ENCODE measurements at regions not wholly inside any gene's neighbourhood (a gene's known extent, or its start where the extent isn't known, plus 50 kb on each side); places are given as distances from the start of the nearest gene placed in this dataset.

GRCh38 chr5:37900692-37901091 is 60.9 kb upstream of the GDNF start:
- DNase-seq, result no peak

DNA sequence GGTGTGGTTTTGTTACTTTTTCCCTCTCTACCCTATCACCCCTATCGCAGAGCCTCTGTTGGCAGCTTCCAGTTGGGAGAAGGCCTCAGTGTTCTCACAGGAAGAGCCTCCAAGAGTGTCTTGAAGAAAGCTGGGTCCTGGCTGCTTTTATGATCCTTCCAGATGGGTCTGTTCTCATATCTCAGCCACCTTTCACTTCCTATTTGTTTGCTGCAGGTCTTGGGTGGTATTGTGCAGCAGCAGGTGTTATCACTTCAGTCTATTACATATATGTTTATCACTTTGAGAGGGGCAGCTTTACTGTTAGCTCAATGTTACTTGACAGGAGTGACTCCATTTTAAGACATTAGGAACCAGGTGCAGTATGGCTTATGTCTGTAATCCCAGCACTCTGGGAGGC is 59.2 kb upstream of the GDNF start:
- no peak for DNase-seq

- no peak for DNase-seq
Observed at GRCh38 chr5:37896159-37896558, 56.3 kb upstream of the GDNF start.

GRCh38 chr5:37893434-37894134 is 53.7 kb upstream of the GDNF start:
- no peak for DNase-seq

DNA sequence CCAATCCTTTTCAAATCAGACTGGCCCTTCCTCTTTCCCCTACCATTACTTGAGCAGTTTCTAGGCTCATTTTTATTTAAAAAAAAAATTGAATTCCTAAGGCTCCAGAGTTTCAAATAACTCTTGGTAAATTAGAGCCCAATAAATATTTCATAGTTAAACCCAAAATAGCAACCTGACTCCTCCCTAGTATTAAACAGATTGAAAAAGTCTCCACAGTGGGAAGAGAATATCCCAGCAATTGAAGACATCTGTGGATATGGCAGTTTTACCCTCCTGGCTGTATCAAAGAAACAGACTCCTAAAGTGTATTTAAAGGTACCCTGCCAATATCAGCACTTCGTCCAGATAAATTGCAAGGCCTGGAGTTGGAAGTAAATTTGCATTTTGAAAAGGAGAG is 52.7 kb upstream of the GDNF start:
- DNase-seq, result no peak

DNA sequence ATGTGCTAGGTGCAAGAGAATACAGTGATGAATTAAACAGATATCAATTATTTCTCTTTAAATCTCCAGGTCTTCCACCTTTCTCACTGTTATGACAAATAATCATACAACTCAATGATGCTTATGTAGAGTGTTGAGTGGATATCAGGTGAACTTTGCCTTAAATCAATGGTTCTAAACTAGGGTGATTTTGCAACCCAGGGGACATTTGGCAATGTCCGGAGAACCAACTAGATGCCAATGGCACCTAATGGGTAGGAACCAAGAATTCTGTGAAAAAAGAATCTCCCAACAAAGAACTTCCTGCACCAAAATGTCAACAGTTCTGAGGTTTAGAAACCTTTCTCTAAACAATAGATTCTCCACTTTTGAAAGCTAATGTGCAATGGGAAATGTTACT is 52.0 kb upstream of the GDNF start:
- no peak for DNase-seq

DNA sequence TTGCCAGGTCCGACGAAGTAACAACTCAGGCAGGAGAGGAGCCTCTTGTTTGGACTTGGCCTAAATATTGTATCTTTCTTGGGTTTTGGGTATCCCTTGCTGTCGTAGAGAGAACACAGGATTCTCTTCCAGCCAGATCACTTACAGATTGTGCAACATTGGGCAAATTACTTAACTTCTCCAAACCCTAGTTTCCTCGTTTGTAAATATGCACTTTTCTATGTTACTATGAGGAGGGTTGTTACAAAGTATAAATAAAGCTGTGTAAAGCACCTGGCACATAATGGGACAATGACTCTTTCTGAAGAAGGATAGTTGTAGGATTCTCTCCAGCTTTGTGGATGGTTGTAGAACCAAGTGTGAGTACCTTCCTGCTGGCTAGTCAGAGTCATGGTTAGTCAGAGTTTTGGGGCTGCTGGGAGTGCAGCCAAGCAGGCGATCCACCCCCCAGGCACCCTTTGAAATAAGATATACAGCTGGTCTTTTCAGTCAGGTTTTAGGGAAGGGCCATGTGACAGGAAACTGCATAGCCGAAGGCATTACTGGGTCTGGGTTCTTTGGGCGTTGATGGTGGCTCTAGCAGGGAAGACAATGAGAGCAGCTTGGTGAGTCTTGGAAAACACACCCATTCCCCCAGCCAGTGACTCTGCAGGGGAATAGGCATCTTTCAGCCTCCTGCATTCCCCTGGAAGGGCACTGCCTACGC is 49.9 kb upstream of the GDNF start:
- DNase-seq, result no peak

Data from CD4-positive, alpha-beta T cell treated with Interleukin-4 for 1 hour (primary cell).